Thoracic aorta (tissue), 2 donors: ENCODE measurements at regions not wholly inside any gene's neighbourhood (a gene's known extent, or its start where the extent isn't known, plus 50 kb on each side); places are given as distances from the start of the nearest gene placed in this dataset.
"Not testable (repeated sequence)": the region's sequence is repeated elsewhere in the genome, so short reads cannot be mapped to it uniquely, and the experiment has no call there.

Source experiments
- ATAC-seq: fragments of 150-250 bp; one replicate; pipeline ENCODE4 v1.8.0; 2017; ENCODE audit warnings: low read depth; ENCODE audit not compliant: insufficient number of reproducible peaks, low FRiP score
- DNase-seq: peaks from one replicate; pipeline ENCODE4 v3.0.0-alpha.2; 2020; ENCODE audit warnings: low spot score
- H3K27ac ChIP-seq, 2 donors: fragments of 200-600 bp; sonication (generic); 1 replicate in 1 of 2; 2 replicates in 1 of 2; pipeline ENCODE4 v1.5.1; 2016; ENCODE audit warnings: mild to moderate bottlenecking in 2 of 2, moderate library complexity in 2 of 2
- H3K27me3 ChIP-seq: fragments of 200-600 bp; sonication (generic); replicated peaks from 2 replicates; pipeline ENCODE4 v1.6.0; 2016; ENCODE audit warnings: mild to moderate bottlenecking; ENCODE audit not compliant: insufficient read depth
- H3K36me3 ChIP-seq: fragments of 200-600 bp; sonication (generic); one replicate; pipeline ENCODE4 v1.5.1; 2016
- H3K4me1 ChIP-seq, 2 donors: fragments of 200-600 bp; sonication (generic); 1 replicate in 1 of 2; 2 replicates in 1 of 2; pipeline versions ENCODE4 v1.5.1 to v1.6.0; 2016; ENCODE audit warnings: low read depth in 2 of 2, mild to moderate bottlenecking in 1 of 2; ENCODE audit not compliant: control insufficient read depth in 1 of 2
- H3K4me3 ChIP-seq: fragments of 200-600 bp; sonication (generic); 2 replicates; pipeline ENCODE4 v1.5.1; 2016; ENCODE audit warnings: mild to moderate bottlenecking
- H3K9me3 ChIP-seq: fragments of 200-600 bp; sonication (generic); 2 replicates; pipeline ENCODE4 v1.5.1; 2016

DNA sequence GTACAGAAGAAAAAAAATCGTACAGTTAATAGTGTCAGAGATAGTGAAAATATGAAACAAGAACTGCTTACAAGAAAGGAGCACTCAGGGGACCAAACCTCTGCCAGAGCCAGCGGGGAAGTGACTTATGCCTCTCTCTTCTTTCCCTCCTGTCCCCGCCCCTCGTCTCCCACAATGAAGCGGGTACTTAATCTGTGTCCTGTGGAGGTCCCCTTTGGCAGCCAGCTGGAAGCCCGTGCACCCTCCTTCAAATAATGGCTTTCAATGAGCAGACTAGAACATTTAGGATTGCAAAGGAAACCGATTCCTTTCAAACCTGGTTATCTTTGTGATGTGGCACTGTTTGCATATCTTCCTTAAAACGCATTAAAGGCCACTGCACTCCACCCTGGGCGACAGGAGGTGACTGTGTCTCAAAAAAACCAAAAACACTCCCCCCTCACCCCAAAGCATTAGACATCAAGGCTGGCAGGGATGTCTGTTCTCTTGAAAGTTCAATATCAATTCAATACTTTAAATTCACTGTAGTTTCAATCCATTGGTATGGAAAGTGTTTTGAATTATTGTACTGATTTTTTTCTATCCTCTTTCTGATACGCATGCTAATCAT lies 51.7 kb downstream of the PPIAL4C start:
- H3K27ac ChIP-seq = peak overlapping the region; percentile 91 to 93
- not testable (repeated sequence) for ATAC-seq, DNase-seq, H3K27me3 ChIP-seq, H3K9me3 ChIP-seq, H3K36me3 ChIP-seq, H3K4me1 ChIP-seq
- peak overlapping the region; percentile 85 for H3K4me3 ChIP-seq

DNA sequence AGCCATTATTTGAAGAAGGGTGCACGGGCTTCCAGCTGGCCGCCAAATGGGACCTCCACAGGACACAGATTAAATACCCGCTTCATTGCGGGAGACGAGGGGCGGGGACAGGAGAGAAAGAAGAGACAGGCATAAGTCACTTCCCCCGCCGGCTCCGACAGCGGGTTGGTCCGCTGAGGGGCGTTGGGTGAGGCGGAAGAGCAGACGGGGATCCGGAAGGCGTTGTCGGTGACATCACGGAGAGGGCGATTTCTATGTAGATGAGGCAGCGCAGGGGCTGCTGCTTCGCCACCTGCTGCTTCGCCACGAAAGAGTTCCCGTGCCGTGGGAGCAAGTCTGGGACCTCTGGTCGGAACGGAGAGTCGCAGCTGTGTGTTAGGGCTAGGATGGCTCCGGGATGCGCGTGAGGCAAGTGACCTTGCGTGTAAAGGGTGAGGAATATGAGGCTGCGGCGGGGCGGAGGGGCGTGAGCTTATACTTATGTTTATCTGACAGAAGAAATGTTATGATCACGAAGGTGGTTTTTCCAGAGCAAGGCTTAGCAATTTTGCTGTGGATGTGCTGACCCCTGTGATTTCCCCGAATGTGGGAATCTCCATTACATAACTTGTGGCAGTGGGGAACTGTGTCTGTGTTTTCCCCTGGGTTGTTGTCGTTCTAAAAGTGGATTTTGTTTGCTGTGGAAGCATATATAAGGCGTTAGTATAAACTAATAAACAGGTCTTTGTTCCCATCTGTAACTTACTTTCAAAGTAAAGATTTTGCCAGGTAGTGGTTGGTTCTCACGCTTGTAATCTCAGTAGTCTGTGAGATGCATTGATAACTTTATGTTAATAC lies 52.9 kb downstream of the PPIAL4C start:
- H3K36me3 ChIP-seq, H3K9me3 ChIP-seq, H3K4me1 ChIP-seq, H3K27me3 ChIP-seq: not testable (repeated sequence)
- peak overlapping the region; percentile 91 to 93 for H3K27ac ChIP-seq
- ATAC-seq (peak; percentile 72), DNase-seq (peak; percentile 83)
- peak overlapping the region; percentile 85 for H3K4me3 ChIP-seq

DNA sequence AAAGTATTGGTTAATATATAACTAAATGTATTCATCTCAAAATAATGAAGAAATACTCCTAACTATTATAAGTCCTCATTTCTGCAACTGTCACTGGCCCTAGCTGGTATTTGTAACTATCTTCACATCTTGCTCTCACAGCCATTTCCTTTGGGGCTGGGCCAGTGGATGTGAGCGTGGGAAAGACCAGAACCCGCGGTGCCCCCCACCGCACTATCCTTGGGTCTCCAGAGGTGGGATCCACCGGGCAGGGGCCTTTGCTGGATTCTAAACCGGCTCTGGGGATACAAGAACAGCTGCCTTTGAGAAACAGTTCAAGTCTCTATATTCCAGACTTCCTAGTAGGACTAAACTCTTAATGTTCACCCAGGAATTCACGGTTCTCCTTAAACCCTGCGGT lies 54.8 kb downstream of the PPIAL4C start:
- not testable (repeated sequence) for H3K27me3 ChIP-seq, H3K4me1 ChIP-seq, DNase-seq, H3K4me3 ChIP-seq, H3K27ac ChIP-seq, H3K36me3 ChIP-seq, H3K9me3 ChIP-seq, ATAC-seq

DNA sequence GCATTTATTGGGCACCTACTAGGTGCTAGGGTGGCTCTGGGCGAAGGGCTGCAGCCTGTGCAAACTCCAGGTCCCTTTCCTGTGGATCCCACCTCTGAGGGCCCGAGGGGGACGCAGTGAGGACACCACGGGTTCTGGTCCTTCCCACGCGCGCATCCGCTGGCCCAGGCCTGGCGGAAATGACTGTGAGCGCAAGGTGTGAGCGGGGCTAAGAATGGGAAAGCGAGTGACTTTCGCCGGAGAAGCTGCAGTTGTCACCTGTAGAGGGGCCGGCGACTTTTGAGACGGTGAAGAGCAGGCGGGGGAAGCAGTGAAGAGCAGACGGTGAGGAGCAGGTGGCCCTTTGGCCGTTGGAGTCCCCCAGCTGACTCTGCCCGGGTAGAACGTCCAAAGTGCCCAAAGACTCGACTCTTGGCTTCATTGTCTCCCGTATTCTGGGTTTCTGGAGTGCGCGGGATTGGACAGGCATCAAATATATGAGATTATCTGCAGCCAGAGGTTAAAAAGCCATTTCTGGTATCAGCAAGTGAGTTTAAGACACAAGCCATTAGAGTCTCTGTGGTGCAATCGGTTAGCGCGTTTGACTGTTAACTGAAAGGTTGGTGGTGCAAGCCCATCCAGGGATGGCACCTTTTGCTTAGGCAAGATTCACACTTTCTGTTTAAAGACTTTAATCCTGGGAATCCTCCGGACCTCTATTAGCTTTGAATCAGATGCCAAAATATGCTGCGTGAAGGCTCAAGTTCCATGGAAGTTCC lies 55.4 kb downstream of the PPIAL4C start:
- H3K27ac ChIP-seq, DNase-seq, ATAC-seq: not testable (repeated sequence)

DNA sequence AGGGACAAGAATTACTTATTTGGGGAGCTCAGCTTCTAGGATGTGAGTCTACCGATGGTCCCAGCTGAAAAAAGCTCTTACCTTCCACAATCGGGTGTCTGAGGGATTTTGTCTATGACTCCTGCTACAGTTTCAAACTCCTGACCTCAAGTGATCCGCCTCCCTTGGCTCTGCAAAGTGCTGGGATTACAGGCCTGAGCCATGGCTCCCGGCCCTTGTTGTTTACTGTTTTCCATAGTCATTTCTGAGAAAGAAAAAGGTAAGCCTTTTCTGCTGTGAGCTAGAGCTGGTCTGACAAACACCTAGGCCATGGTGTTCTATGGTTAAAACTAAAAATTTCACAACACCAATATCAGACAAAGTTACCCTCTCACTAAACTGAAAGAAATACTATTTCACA lies 57.5 kb downstream of the PPIAL4C start:
- not testable (repeated sequence) for DNase-seq, H3K27ac ChIP-seq, H3K36me3 ChIP-seq, ATAC-seq, H3K27me3 ChIP-seq, H3K4me3 ChIP-seq, H3K4me1 ChIP-seq, H3K9me3 ChIP-seq

More for the DNA sequence above, 55.4 kb downstream of the PPIAL4C start:
- not testable (repeated sequence) for H3K27me3 ChIP-seq, H3K4me1 ChIP-seq, H3K9me3 ChIP-seq, H3K4me3 ChIP-seq, H3K36me3 ChIP-seq

DNA sequence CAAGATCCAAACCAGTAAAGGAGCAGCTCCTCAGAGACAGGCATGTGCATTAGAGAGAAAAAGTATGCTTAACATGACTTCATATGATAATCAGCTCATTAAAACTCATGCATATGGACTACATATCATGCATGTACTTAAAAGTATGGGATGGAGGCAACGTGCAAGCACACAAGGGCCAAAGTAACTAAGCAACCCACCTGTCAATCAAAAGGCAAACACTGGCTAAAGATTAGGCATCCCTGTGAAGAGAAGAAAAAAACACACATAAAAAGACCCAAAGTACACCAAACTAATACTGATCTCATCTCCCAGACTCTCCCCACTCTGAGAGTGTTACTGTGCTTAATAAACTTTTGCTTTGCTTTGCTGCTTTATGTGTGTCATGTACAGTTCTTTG lies 61.2 kb downstream of the PPIAL4C start:
- not testable (repeated sequence) for ATAC-seq, H3K27ac ChIP-seq, H3K27me3 ChIP-seq, H3K4me3 ChIP-seq, H3K36me3 ChIP-seq, DNase-seq, H3K9me3 ChIP-seq, H3K4me1 ChIP-seq

DNA sequence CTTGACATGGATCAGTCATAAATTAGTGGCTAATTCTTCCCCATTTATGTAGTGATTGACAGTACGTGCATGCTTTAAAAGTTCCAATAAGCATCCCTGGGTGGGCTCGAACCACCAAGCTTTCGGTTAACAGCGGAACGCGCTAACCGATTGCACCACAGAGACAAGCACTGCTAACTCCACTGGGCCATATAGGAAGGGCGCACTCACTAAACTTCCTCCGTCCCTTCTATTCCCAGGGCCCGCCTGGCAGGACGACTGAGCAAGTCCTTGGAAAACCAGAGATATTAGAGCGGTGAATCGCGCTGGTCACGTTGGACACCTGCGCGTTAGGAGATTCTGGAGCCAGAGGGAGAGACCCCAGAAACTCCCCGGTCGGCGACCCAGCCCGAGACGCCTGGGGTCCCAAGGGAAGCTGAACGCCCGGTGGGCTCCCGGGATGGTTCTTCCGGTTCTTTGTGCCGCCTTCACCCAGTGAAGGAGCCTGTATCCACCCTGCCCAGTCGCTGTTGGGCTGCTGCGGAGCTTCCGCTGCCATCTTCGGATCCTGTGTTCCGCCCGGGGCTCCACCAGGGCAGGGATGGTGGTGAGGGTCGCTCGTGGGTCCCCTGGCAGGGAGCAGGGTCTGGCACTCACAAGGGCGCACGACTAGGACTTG lies 62.8 kb downstream of the PPIAL4C start:
- not testable (repeated sequence) for H3K9me3 ChIP-seq, DNase-seq, H3K27me3 ChIP-seq, H3K27ac ChIP-seq, ATAC-seq, H3K4me1 ChIP-seq, H3K36me3 ChIP-seq
- peak overlapping the region; percentile 71 for H3K4me3 ChIP-seq

DNA sequence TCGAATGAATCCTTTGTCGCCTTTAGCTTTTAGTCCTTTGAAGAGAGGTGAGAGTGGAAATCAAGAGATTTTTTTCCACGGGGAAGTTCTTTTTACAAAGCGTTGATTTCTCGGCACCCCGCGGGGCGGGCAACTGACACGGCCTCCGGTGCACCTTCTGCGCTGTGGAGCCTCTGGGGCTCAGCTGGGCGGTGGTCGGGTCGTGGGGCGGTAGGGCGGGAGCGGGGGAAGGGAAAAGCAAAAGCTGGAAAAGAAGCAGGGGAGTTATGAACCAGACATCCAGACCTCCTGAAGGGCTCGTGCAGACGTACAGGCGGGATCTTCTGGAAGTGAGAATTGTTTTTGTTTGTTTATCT lies 63.3 kb downstream of the PPIAL4C start:
- not testable (repeated sequence) for H3K27ac ChIP-seq, H3K9me3 ChIP-seq, DNase-seq, ATAC-seq, H3K27me3 ChIP-seq, H3K4me1 ChIP-seq, H3K36me3 ChIP-seq
- H3K4me3 ChIP-seq = peak overlapping the region; percentile 71

DNA sequence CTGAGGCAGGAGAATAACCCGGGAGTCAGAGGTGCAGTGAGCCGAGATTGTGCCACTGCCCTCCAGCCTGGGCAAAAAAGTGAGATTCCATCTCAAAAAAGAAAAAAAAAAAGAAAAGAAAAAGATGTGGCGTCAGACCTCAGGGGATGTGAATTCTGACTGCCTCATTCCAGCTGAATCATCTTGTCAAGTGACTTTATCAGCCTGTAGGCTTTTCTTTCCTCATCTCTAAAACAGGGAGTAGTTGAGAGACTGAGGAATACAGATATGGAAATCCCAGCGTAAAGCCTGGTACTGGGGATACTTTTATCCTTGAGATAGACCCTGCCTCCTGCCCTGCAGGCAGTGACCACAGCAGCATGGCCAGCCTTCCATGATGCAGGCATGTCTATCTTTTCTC lies 74.1 kb downstream of the PPIAL4C start:
- H3K9me3 ChIP-seq, H3K27me3 ChIP-seq, H3K36me3 ChIP-seq, ATAC-seq, DNase-seq, H3K4me1 ChIP-seq, H3K27ac ChIP-seq, H3K4me3 ChIP-seq: not testable (repeated sequence)

DNA sequence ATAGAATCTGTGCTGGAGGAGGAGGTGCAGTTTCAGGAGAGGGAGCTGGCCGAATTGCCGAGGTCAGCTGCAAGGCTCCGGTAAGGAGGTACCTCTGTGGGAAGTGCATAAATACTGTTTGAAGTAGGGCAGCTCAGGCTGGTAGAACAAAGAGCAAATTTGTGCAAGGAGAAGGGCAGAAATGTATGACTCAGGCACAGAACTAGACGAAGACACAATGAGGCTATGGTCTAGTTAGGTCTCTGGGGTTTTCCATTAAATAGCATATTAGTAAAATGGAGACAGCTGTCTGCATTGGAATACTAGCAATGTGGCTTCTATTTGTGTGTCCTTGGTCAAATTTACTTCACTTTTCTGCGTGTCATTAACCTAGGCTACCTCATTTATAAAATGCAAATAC lies 74.5 kb downstream of the PPIAL4C start:
- H3K4me1 ChIP-seq, H3K36me3 ChIP-seq, ATAC-seq, H3K4me3 ChIP-seq, DNase-seq, H3K9me3 ChIP-seq, H3K27ac ChIP-seq, H3K27me3 ChIP-seq: not testable (repeated sequence)

DNA sequence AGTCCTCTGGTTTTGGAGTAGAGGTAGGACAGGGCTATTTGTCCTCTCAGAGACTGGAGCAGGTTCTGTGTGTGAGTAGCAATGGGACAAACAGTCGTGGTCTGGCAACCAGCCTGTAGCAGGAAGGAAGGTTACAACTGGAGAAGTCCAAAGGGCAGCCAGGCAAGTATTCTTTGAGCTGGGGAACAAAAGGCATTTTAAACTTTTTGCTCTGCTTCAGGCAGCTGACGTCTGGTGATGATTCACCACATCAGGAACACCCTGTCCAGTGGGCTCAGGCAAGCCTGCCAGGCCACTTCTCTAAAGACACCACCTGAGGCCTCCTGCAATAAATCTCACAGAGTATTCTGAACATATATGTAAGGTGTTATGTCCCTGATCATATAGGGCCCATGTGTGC lies 81.0 kb downstream of the PPIAL4C start:
- ATAC-seq, H3K36me3 ChIP-seq, H3K4me1 ChIP-seq, H3K27me3 ChIP-seq, H3K9me3 ChIP-seq, DNase-seq, H3K27ac ChIP-seq, H3K4me3 ChIP-seq: not testable (repeated sequence)

DNA sequence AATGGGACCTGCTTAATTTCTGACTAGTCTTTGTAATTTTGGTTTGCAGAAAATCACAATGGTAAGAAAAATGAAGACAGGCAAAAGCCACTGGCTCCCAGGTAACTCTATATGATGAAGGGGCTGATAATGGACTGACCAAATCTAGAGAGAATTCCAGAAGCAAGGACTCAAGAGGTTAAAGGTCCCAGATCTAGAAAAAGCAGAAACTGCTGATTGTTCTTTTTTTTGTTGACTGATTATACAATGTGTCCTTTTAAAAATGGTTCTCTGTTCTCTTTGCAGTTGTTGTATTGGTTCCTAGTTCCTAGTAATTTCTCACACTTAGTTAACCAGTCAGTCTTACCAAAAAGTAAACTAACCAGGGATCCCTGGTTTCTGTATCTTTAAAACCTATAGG lies 81.4 kb downstream of the PPIAL4C start:
- H3K36me3 ChIP-seq, H3K27me3 ChIP-seq, DNase-seq, H3K4me3 ChIP-seq, ATAC-seq, H3K27ac ChIP-seq, H3K4me1 ChIP-seq, H3K9me3 ChIP-seq: not testable (repeated sequence)
